ENCODE measurements at regions not wholly inside any gene's neighbourhood (a gene's known extent, or its start where the extent isn't known, plus 50 kb on each side); places are given as distances from the start of the nearest gene placed in this dataset.
"Not testable (repeated sequence)": the region's sequence is repeated elsewhere in the genome, so short reads cannot be mapped to it uniquely, and the experiment has no call there.

DNA sequence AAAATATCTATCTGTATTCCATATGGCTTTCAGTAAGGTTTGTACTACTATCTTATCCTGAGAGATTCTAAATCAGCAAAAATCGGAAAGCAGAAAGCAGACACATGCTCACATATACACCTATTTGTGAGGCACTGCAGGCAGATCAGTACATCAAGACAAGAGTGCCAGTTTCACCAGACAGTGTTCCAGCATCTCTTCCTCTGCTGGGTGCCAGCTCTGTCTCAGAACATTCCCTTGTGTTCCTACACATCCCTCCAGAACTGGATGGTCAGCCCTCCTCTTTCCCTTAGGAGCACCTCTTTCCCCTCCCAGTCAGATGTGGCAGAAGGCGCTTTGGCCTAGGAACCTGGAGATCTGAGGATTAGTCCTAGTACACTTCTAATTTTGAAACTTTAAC is 121.3 kb upstream of the IL12A start:
- H3K9me3 ChIP-seq (replicated peaks): 0 out of 2 replicates have a peak, but pooled peaks cover 3% of the 10 kb centered on the region
- no peak for DNase-seq
- H3K36me3 ChIP-seq: peaks cover 7% of the 10 kb centered on the region; the same call in 1 of the 2 replicates
- H3K4me1 ChIP-seq: peaks cover 28% of the 10 kb centered on the region
- no peak overlapping the region for H3K27ac ChIP-seq
- H3K27me3 ChIP-seq: no peaks in the 10 kb centered on the region
- H3K4me3 ChIP-seq: no peak overlapping the region

DNA sequence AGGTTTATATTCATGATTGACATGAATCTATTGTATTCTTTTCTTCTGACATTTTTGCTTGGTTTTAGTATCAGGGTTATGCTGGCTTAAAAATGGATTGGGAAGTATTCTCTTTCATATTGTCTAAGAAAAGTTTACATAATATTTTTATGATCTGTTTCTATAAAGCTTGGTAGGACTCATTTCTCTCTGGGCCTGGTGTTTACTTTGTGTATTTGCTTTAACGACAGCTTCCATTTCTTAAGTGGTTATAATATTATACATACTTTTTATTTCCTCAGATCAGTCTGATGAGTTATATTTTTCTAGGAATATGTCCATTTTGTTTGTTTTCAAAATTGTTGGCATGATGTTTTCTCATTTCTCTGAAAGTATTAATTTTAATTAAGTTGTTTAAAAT is 117.9 kb upstream of the IL12A start:
- peaks cover 25% of the 10 kb centered on the region for H3K4me1 ChIP-seq
- H3K4me3 ChIP-seq: no peak overlapping the region
- 0 out of 2 replicates have a peak, but pooled peaks cover 3% of the 10 kb centered on the region for H3K9me3 ChIP-seq (replicated peaks)
- no peaks in the 10 kb centered on the region for H3K27me3 ChIP-seq
- H3K27ac ChIP-seq: no peak overlapping the region
- no peak for DNase-seq
- peaks cover 7% of the 10 kb centered on the region; the same call in 1 of the 2 replicates for H3K36me3 ChIP-seq

- H3K9me3 ChIP-seq (replicated peaks): 0 out of 2 replicates have a peak, but pooled peaks cover 3% of the 10 kb centered on the region
- H3K36me3 ChIP-seq: peaks cover 7% of the 10 kb centered on the region; the same call in 1 of the 2 replicates
- H3K4me1 ChIP-seq: peaks cover 8% of the 10 kb centered on the region
- H3K27ac ChIP-seq: peak overlapping the region; percentile 26
- H3K27me3 ChIP-seq: no peaks in the 10 kb centered on the region
- peak in 1 of 2 experiments; percentile 34 for DNase-seq
- H3K4me3 ChIP-seq: no peak overlapping the region
Observed at GRCh38 chr3:159872374-159873109, 116.1 kb upstream of the IL12A start.

DNA sequence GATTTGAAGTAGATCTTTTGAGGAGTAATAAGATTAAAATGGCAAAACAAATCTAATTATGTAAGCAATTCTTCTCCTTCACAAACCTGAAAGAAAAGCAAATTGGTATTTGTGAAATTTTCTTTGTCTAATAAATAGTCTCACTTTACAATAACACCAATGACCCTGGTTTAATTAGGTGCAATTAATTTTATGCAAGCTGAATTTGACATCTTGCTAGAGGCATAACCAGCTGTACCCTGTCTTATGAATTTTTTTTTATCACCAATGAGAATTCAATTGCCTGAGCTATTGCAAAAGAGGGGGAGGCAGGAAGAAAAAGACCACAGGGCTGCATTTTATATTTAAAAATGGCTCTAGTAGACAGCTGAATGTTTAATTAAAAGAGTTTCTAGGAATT is 113.5 kb upstream of the IL12A start:
- peaks cover 8% of the 10 kb centered on the region for H3K4me1 ChIP-seq
- no peak for DNase-seq
- H3K9me3 ChIP-seq (replicated peaks): no peaks in the 10 kb centered on the region
- no peaks in the 10 kb centered on the region for H3K27me3 ChIP-seq
- H3K27ac ChIP-seq: no peak overlapping the region
- H3K4me3 ChIP-seq: no peak overlapping the region
- H3K36me3 ChIP-seq: no peaks in the 10 kb centered on the region; the same call in 1 of the 2 replicates

DNA sequence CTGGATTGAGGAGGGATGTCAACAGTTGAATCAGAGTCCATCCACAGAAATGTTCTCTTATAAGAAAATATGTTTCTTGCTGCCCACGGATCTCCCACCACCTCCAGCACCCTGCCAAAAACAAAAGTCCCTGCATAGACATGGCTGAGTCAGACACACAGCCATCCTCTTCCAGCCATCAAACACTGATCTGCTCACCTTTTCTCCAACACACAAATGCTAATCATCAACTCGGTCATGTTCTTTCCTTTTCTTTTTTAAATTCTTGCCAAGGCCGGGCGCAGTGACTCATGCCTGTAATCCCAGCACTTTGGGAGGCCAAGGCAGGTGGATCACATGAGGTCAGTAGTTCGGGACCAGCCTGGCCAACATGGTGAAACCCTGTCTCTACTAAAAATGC is 110.7 kb upstream of the IL12A start:
- H3K27me3 ChIP-seq: no peaks in the 10 kb centered on the region
- peaks cover 21% of the 10 kb centered on the region for H3K4me1 ChIP-seq
- no peaks in the 10 kb centered on the region; the same call in 1 of the 2 replicates for H3K36me3 ChIP-seq
- no peak for DNase-seq
- H3K4me3 ChIP-seq: no peak overlapping the region
- no peak overlapping the region for H3K27ac ChIP-seq
- H3K9me3 ChIP-seq (replicated peaks): no peaks in the 10 kb centered on the region

- no peaks in the 10 kb centered on the region for H3K36me3 ChIP-seq
- no peak for DNase-seq
- no peaks in the 10 kb centered on the region for H3K27me3 ChIP-seq
- H3K9me3 ChIP-seq (replicated peaks): no peaks in the 10 kb centered on the region
- H3K4me3 ChIP-seq: no peak overlapping the region
- H3K4me1 ChIP-seq: peaks cover 28% of the 10 kb centered on the region
- H3K27ac ChIP-seq: no peak overlapping the region
Observed at GRCh38 chr3:159879146-159879545, 109.5 kb upstream of the IL12A start.

GRCh38 chr3:159879598-159879997 is 109.0 kb upstream of the IL12A start:
- Histone ChIP-seq H3K9me3 (replicated peaks) (no peaks in the 10 kb centered on the region), H3K36me3 (no peaks in the 10 kb centered on the region), H3K27ac (no peak overlapping the region), H3K27me3 (no peaks in the 10 kb centered on the region), H3K4me1 (peaks cover 29% of the 10 kb centered on the region), H3K4me3 (no peak overlapping the region)
- DNase-seq: no peak

DNA sequence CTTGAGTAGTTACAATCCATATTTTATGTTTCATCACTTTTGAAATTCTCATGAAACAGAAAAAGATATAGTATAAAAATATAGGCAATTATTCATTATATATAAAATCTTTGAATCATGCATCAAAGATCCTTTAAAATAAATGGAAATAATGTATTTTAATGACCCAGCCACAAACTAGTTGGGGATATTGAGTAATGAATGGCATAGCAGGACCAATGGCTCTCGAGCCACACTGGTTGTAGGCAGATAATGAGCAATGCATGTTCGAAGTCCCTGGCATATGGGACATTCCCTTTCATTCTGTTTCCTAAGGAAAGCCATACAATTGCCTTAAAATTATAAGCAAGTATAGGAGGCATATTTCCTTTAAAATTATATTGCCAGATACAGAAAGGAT is 107.4 kb upstream of the IL12A start:
- Histone ChIP-seq H3K4me3 (no peak overlapping the region), H3K9me3 (replicated peaks) (no peaks in the 10 kb centered on the region), H3K27ac (no peak overlapping the region), H3K4me1 (peaks cover 29% of the 10 kb centered on the region), H3K27me3 (no peaks in the 10 kb centered on the region), H3K36me3 (no peaks in the 10 kb centered on the region)
- no peak for DNase-seq

GRCh38 chr3:159881828-159882309 is 106.8 kb upstream of the IL12A start:
- DNase-seq: peak; percentile 70 to 81
- H3K27ac ChIP-seq: no peak overlapping the region

GRCh38 chr3:159882367-159882766 is 106.3 kb upstream of the IL12A start:
- H3K9me3 ChIP-seq (replicated peaks): no peaks in the 10 kb centered on the region
- H3K4me1 ChIP-seq: peaks cover 29% of the 10 kb centered on the region
- DNase-seq: no peak
- H3K4me3 ChIP-seq: no peak overlapping the region
- no peaks in the 10 kb centered on the region for H3K27me3 ChIP-seq
- no peaks in the 10 kb centered on the region for H3K36me3 ChIP-seq
- H3K27ac ChIP-seq: no peak overlapping the region

More at GRCh38 chr3:159881828-159882309, 106.8 kb upstream of the IL12A start:
- Histone ChIP-seq H3K36me3 (no peaks in the 10 kb centered on the region), H3K27me3 (no peaks in the 10 kb centered on the region), H3K9me3 (replicated peaks) (no peaks in the 10 kb centered on the region), H3K4me1 (peaks cover 29% of the 10 kb centered on the region), H3K4me3 (no peak overlapping the region)

GRCh38 chr3:159882790-159883779 is 105.5 kb upstream of the IL12A start:
- peaks cover 29% of the 10 kb centered on the region for H3K4me1 ChIP-seq
- H3K36me3 ChIP-seq: no peaks in the 10 kb centered on the region
- H3K27ac ChIP-seq: peak overlapping the region; percentile 12; the same call in 1 of the 2 replicates
- H3K9me3 ChIP-seq (replicated peaks): no peaks in the 10 kb centered on the region
- H3K4me3 ChIP-seq: no peak overlapping the region
- H3K27me3 ChIP-seq: no peaks in the 10 kb centered on the region
- DNase-seq: peak; percentile 78 to 87

- Histone ChIP-seq H3K36me3 (no peaks in the 10 kb centered on the region), H3K27ac (no peak overlapping the region), H3K4me3 (no peak overlapping the region), H3K9me3 (replicated peaks) (no peaks in the 10 kb centered on the region), H3K4me1 (peaks cover 29% of the 10 kb centered on the region), H3K27me3 (no peaks in the 10 kb centered on the region)
- peak in 1 of 2 experiments; percentile 62 for DNase-seq
Observed at GRCh38 chr3:159884661-159885402, 103.8 kb upstream of the IL12A start.

DNA sequence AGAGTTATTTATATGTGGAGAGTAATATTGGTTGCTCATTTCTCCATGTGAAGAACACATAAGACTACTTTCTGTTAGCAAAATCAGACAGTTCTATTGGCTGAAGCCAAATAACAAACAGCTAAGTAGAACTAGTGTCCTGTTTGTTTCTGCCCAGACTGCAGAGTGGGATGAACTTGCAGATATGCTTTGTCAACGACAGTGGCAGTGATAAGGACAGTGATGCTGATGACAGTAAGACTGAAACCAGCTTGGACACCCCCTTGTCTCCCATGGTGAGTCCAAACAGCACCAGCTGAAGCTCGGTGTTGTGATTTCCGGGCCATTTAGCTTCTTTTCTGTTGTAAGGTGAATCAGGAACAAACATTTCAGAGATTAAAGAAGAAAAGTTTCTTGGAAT is 102.6 kb upstream of the IL12A start:
- DNase-seq: no peak
- Histone ChIP-seq H3K27ac (no peak overlapping the region), H3K36me3 (no peaks in the 10 kb centered on the region), H3K27me3 (no peaks in the 10 kb centered on the region), H3K4me1 (peaks cover 27% of the 10 kb centered on the region), H3K4me3 (no peak overlapping the region), H3K9me3 (replicated peaks) (no peaks in the 10 kb centered on the region)

GRCh38 chr3:159886530-159886929 is 102.1 kb upstream of the IL12A start:
- not testable (repeated sequence) for H3K27ac ChIP-seq; H3K36me3 ChIP-seq; H3K9me3 ChIP-seq (replicated peaks); H3K4me3 ChIP-seq; H3K27me3 ChIP-seq; DNase-seq
- peaks cover 24% of the 10 kb centered on the region for H3K4me1 ChIP-seq
